Ishikawa (cell line): ENCODE measurements at regions not wholly inside any gene's neighbourhood (a gene's known extent, or its start where the extent isn't known, plus 50 kb on each side); places are given as distances from the start of the nearest gene placed in this dataset.

ENCODE experiments used
- REST ChIP-seq: IDR thresholded peaks from 2 replicates; pipeline ENCODE4 v1.6.1; 2012; ENCODE audit warnings: low read depth, mild to moderate bottlenecking
- YY1 ChIP-seq: IDR thresholded peaks from 2 replicates; pipeline ENCODE4 v1.6.1; 2012; ENCODE audit warnings: low read depth

- TF ChIP-seq REST (no peak), YY1 (no peak)
These were observed 96.0 kb upstream of the RIOK3 start for GRCh38 chr18:23356915-23357601.
